IPS DF 6.9 (cell line): ENCODE measurements at regions not wholly inside any gene's neighbourhood (a gene's known extent, or its start where the extent isn't known, plus 50 kb on each side); places are given as distances from the start of the nearest gene placed in this dataset.

Experiments used
- DNase-seq: peaks from one replicate; pipeline ENCODE4 v3.0.0-alpha.2; 2013; ENCODE audit warnings: low read depth, low spot score
- H3K27ac ChIP-seq: one replicate; pipeline ENCODE4 v1.5.1; 2013; ENCODE audit warnings: low read length, control low read depth
- H3K27me3 ChIP-seq: 2 replicates; pipeline ENCODE4 v1.6.1; 2013; ENCODE audit warnings: mild to moderate bottlenecking, low read length; ENCODE audit not compliant: control insufficient read depth, insufficient read depth
- H3K36me3 ChIP-seq: 2 replicates; pipeline ENCODE4 v1.6.1; 2013; ENCODE audit warnings: low read length; ENCODE audit not compliant: control insufficient read depth, insufficient read depth
- H3K4me1 ChIP-seq: 2 replicates; pipeline ENCODE4 v1.6.1; 2013; ENCODE audit warnings: low read length; ENCODE audit not compliant: control insufficient read depth, insufficient read depth
- H3K4me3 ChIP-seq: 2 replicates; pipeline ENCODE4 v1.5.1; 2013; ENCODE audit warnings: mild to moderate bottlenecking, low read length
- H3K9me3 ChIP-seq: 2 replicates; pipeline ENCODE4 v1.6.1; 2013; ENCODE audit warnings: low read length, inconsistent platforms; ENCODE audit not compliant: control insufficient read depth, insufficient read depth
- WGBS: extraction: QIAGEN DNeasy Blood & Tissue Kit; methylation state at CpG from one replicate; pipeline ENCODE4 v1.1.7; 2013; ENCODE audit warnings: mixed read lengths, missing lambda C conversion rate; ENCODE audit not compliant: insufficient read length, insufficient coverage; 5-methylcytosine and 5-hydroxymethylcytosine counted together

DNA sequence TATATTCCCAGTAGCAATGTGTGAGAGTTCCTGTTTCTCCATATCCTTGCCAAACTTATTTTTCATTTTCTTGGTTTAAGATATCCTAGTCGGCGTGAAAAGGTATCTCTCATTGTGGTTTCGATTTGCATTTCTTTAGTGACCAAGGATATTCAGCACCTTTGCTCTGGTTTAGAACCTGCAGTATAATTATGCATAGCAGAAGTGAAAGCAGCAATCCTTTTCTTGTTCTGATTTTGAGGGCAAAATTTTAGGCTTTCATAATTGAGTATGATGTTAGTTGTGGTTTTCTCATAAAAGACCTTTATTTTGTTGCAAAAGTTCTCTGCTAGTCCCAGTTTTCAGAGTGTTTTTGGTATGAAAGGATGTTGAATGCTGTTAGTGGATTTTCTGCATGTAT is 491.0 kb downstream of the FGF9 start:
- Histone ChIP-seq H3K36me3 (no peaks in the 10 kb centered on the region), H3K4me1 (no peaks in the 10 kb centered on the region), H3K27ac (no peak overlapping the region), H3K4me3 (no peak overlapping the region), H3K27me3 (no peaks in the 10 kb centered on the region), H3K9me3 (no peaks in the 10 kb centered on the region)
- no CpG with 5 or more reads among the region's 3 CpGs for WGBS
- DNase-seq: no peak

DNA sequence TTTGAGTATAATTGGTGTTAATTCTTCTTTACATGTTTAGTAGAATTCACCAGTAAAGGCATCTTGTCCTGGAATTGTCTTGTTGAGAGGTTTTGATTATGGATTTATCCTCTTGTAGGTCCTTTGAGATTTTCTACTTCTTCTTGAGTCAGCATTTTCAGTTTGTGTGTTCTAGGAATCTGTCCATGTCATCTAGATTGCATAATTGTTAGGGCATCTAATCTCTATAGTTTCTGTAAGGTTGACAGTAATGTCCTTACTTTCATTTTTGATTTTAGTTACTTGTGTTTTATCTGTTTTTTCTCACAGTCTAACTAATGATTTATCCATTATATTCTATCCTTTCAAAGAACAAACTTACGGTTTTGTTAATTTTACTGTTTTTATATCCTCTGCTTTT is 492.0 kb downstream of the FGF9 start:
- no peaks in the 10 kb centered on the region for H3K27me3 ChIP-seq
- no peak overlapping the region for H3K4me3 ChIP-seq
- H3K9me3 ChIP-seq: no peaks in the 10 kb centered on the region
- no peak for DNase-seq
- no peaks in the 10 kb centered on the region for H3K36me3 ChIP-seq
- no CpG with 5 or more reads among the region's 1 CpG for WGBS
- H3K4me1 ChIP-seq: no peaks in the 10 kb centered on the region
- no peak overlapping the region for H3K27ac ChIP-seq

DNA sequence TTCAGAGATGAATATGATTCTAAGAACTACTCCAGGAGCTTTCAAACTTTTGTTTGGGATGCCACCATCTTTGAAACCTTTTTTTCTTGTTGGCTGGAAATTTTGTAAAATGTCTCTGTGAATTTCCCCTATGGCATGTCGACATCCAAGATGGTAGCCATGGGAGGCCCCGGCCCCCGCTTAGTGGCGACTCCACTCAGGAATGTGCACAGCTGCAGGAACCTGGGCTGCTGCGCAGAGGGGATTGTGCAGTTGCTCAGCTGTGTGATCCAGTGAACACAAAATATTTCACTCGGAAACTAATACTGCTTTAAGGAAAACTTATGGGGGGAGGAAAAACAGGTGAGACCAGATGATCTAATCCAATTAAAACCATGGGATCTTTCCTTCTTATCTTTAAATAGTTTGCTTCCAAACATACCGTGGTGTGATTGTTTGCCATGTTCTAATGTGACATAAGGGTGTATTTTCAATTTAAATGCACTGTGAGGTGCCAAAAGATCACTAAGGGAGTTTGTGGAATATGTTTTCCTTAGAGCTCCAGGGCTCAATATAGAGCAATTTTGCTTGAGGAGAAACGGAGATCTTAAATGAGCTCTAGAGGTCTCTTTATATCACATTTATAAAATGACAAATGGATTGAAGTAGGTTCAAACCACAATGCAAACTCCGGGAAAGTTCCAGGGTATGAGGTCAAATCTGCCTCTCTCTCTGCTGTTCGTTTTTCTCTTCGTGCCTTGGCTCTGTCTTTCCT is 497.7 kb downstream of the FGF9 start:
- Histone ChIP-seq H3K9me3 (no peaks in the 10 kb centered on the region), H3K36me3 (no peaks in the 10 kb centered on the region), H3K27ac (no peak overlapping the region), H3K4me3 (no peak overlapping the region), H3K27me3 (no peaks in the 10 kb centered on the region), H3K4me1 (no peaks in the 10 kb centered on the region)
- no CpG with 5 or more reads among the region's 11 CpGs for WGBS
- DNase-seq: no peak

DNA sequence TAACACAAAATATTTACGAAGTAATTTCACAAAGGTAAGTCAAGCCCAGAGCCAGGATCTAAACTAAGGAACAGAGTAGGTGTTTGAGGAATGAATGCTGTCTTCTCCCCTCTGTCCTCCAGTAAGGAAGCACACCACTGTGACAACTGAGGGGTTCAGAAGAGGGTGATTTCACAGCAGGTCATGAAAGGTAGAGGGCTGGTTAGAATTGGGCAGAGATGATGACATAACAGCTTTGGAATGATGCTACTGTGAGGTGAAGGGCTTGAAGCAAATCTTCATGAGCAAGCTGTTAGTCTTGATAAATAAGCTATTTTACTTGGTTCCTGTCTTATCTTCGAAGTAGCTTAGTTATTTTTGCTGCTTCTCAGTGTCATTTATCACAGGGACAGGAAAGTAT is 498.6 kb downstream of the FGF9 start:
- H3K4me3 ChIP-seq: no peak overlapping the region
- no peaks in the 10 kb centered on the region for H3K27me3 ChIP-seq
- no peaks in the 10 kb centered on the region for H3K4me1 ChIP-seq
- no peak overlapping the region for H3K27ac ChIP-seq
- H3K9me3 ChIP-seq: no peaks in the 10 kb centered on the region
- no CpG with 5 or more reads among the region's 2 CpGs for WGBS
- no peak for DNase-seq
- no peaks in the 10 kb centered on the region for H3K36me3 ChIP-seq

DNA sequence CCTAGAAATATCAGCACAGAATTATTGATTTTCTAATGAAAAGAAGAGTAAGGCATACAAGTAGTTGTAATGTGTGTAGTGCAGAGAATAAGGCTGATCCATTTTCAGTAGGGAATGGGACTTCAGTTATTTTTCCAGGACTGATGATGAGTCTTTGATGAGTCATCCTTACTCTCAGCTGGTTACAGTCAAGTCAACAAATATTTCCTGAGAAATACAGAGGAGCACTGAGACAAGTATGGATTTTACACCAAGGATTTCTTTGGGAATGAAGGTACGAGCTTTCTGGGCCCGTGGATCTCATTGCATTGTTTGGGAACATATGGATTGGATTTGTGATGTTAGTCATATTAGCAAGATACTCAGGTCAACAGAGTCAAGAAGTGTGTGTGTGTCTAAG is 502.7 kb downstream of the FGF9 start:
- Histone ChIP-seq H3K27ac (no peak overlapping the region), H3K9me3 (no peaks in the 10 kb centered on the region), H3K27me3 (no peaks in the 10 kb centered on the region), H3K4me1 (0 out of 2 replicates have a peak, but pooled peaks cover 2% of the 10 kb centered on the region), H3K4me3 (no peak overlapping the region), H3K36me3 (no peaks in the 10 kb centered on the region)
- whole genome bisulfite sequencing: no CpG with 5 or more reads among the region's 2 CpGs
- DNase-seq: no peak

DNA sequence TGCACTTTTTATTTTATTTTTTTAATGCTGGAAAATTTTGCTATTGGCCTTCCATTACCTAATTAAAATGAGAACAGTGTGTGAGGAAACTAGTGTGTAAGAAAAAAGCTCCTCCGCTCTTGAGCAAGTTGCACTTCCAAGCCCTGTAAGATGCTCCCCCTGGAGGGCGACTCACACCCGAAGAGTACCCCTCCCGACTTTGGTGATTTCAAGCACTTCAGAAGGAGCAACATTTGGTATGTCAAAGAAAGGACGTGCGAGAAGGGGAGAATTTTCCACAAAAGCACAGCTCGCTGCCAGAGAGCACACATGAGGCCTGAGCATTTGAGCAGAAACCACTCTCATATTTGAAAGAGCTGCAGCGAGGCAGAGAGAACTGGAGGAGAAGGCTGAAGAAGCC is 504.4 kb downstream of the FGF9 start:
- H3K4me1 ChIP-seq: 0 out of 2 replicates have a peak, but pooled peaks cover 2% of the 10 kb centered on the region
- H3K36me3 ChIP-seq: no peaks in the 10 kb centered on the region
- no peak for DNase-seq
- H3K4me3 ChIP-seq: no peak overlapping the region
- no peaks in the 10 kb centered on the region for H3K27me3 ChIP-seq
- no CpG with 5 or more reads among the region's 8 CpGs for WGBS
- no peak overlapping the region for H3K27ac ChIP-seq
- no peaks in the 10 kb centered on the region for H3K9me3 ChIP-seq

DNA sequence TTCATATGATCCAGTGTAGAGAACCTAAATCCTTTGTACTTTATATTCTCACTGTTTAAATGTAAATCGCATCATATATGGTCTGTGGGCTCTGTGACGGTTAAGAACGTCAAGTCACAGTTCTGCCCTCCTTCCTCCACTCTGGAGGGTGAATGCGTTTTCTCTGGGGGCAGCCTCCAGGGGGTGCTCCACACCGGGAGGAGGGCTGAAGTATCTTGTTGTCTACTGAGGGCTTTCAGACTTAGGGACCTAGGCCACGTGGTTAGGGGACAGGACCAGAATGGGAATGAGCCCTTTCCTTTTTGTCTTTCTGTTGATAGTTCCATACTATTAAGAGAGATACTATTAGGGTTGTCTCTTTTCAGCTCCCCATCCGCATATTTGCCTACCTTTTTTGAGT is 504.9 kb downstream of the FGF9 start:
- no peak overlapping the region for H3K4me3 ChIP-seq
- no peaks in the 10 kb centered on the region for H3K9me3 ChIP-seq
- H3K4me1 ChIP-seq: 0 out of 2 replicates have a peak, but pooled peaks cover 2% of the 10 kb centered on the region
- H3K27me3 ChIP-seq: no peaks in the 10 kb centered on the region
- no peak overlapping the region for H3K27ac ChIP-seq
- no peaks in the 10 kb centered on the region for H3K36me3 ChIP-seq
- DNase-seq: no peak
- no CpG with 5 or more reads among the region's 7 CpGs for WGBS

DNA sequence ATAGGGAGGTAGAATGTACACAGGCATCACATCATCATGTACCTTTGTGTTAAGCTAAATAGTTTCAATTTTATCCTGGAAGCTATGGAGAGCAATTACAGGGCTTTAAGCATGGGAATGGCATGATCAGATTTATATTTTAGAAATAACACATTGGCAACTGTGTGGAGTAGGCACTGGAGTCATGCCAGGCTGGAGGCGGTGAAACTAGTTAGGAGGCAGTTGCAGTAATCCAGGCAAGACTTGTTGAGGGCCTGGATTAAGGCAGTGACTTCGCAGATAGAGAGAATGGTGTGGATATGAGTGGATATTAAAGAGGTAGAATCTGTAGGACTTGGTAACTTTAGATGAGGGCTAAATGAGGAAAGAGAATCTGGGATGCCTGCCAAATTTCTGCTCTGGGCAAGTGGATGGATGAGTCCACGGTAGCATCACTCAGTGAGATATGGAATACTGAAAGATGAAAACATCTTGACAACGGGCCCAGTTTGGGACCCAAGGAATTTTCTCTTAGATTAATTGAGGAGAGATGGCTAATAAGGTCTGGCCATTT is 506.2 kb downstream of the FGF9 start:
- no peaks in the 10 kb centered on the region for H3K9me3 ChIP-seq
- 0 out of 2 replicates have a peak, but pooled peaks cover 2% of the 10 kb centered on the region for H3K4me1 ChIP-seq
- WGBS: no CpG with 5 or more reads among the region's 4 CpGs
- H3K36me3 ChIP-seq: no peaks in the 10 kb centered on the region
- H3K27me3 ChIP-seq: no peaks in the 10 kb centered on the region
- H3K4me3 ChIP-seq: no peak overlapping the region
- H3K27ac ChIP-seq: no peak overlapping the region
- DNase-seq: no peak

DNA sequence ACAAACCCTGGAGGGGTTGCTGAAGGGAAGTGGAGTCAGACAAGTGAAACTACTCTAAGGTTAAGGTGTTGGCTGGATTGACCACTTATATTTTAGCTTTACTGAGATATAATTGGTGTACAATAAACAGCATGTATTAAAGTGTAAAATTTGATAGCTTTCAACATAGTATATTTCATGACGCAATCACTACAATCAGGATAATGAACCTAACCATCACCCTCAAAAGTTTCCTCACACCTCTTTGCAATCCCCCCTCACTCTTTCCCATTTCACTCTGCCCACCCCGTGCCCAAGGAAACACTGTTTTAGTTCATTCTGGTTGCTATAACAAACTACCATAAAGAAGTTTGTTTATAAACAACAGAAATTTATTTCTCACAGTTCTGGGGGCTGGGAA is 508.0 kb downstream of the FGF9 start:
- no peak for DNase-seq
- no peak overlapping the region for H3K27ac ChIP-seq
- no CpG with 5 or more reads among the region's 2 CpGs for WGBS
- H3K4me1 ChIP-seq: 0 out of 2 replicates have a peak, but pooled peaks cover 2% of the 10 kb centered on the region
- no peaks in the 10 kb centered on the region for H3K27me3 ChIP-seq
- H3K36me3 ChIP-seq: no peaks in the 10 kb centered on the region
- H3K4me3 ChIP-seq: no peak overlapping the region
- H3K9me3 ChIP-seq: no peaks in the 10 kb centered on the region

DNA sequence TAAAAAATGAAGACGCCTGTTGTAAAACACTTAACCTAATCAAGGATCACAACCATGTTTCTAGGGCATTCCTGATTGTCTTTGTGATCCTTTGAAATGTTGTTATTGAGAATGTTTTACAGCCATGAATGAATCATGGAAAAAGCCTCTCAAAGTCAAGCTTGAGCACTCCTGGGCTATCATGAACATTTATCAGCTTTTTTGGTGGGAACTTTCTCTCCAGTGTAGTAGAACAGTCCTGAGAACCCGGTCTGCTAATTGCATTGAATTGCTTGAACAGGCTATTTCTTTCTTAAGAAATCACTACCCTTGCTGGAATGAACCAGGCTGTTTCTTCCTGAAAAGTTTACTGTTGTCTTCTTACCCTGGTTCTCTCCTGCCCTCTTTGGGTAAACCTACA is 516.5 kb downstream of the FGF9 start:
- no peak overlapping the region for H3K27ac ChIP-seq
- no peak overlapping the region for H3K4me3 ChIP-seq
- H3K36me3 ChIP-seq: no peaks in the 10 kb centered on the region
- no peak for DNase-seq
- WGBS: no CpG with 5 or more reads among the region's 2 CpGs
- H3K4me1 ChIP-seq: no peaks in the 10 kb centered on the region
- H3K27me3 ChIP-seq: no peaks in the 10 kb centered on the region
- H3K9me3 ChIP-seq: no peaks in the 10 kb centered on the region
